SK-N-SH (cell line): ENCODE measurements at regions not wholly inside any gene's neighbourhood (a gene's known extent, or its start where the extent isn't known, plus 50 kb on each side); places are given as distances from the start of the nearest gene placed in this dataset.

ENCODE experiments used
- CTCF ChIA-PET: fragments of 300-600, 350-600 bp; formaldehyde crosslinking; extraction: SDS; loops from one replicate; lab custom pipeline; 2021; lab: Yijun Ruan, JAX
- POLR2A ChIA-PET: fragments of 350-600 bp; sonication (Branson Sonifier 250); formaldehyde crosslinking; extraction: SDS; loops from one replicate; lab custom pipeline; 2020; ENCODE audit warnings: antibody characterized with exemption, inconsistent platforms; lab: Yijun Ruan, JAX
- DNase-seq: peaks from one replicate; pipeline ENCODE4 v3.0.0; 2012
- H2AFZ ChIP-seq: fragments of 200-600 bp; sonication (generic); 2 replicates; pipeline ENCODE4 v1.8.1; 2016; ENCODE audit warnings: antibody characterized with exemption, mild to moderate bottlenecking, low read depth
- H3F3A ChIP-seq: fragments of 200-600 bp; sonication (generic); replicated peaks from 2 replicates; pipeline ENCODE3; 2016; ENCODE audit warnings: antibody characterized with exemption, mild to moderate bottlenecking; ENCODE audit not compliant: insufficient read depth
- H3K27ac ChIP-seq, 2 experiments: fragments of 200-500 bp in 1 of 2; fragments of 200-600 bp in 1 of 2; sonication (Bioruptor generic) in 1 of 2; sonication (generic), shearing (Covaris generic) in 1 of 2; 2 replicates each; pipeline versions ENCODE4 v1.5.1 to v1.6.1; 2014 to 2016; ENCODE audit warnings: low read depth in 2 of 2, inconsistent platforms in 1 of 2, low read length in 1 of 2, mild to moderate bottlenecking in 1 of 2, mixed read lengths in 1 of 2
- H3K27me3 ChIP-seq: fragments of 200-600 bp; sonication (generic), shearing (Covaris generic); 2 replicates; pipeline ENCODE4 v1.6.1; 2016; ENCODE audit warnings: mixed run types; ENCODE audit not compliant: insufficient read depth
- H3K36me3 ChIP-seq, 2 experiments: fragments of 200-500 bp in 1 of 2; fragments of 200-600 bp in 1 of 2; sonication (Bioruptor generic) in 1 of 2; sonication (generic) in 1 of 2; replicated peaks in 1 of 2; 2 replicates each; pipeline versions ENCODE3 to v1.5.1; 2014 to 2016; ENCODE audit warnings: low read length in 1 of 2, mild to moderate bottlenecking in 1 of 2; ENCODE audit not compliant: insufficient read depth in 2 of 2, control insufficient read depth in 1 of 2
- H3K4me1 ChIP-seq, 2 experiments: fragments of 200-500 bp in 1 of 2; fragments of 200-600 bp in 1 of 2; sonication (Bioruptor generic) in 1 of 2; sonication (generic), shearing (Covaris generic) in 1 of 2; 2 replicates each; pipeline versions ENCODE4 v1.5.1 to v1.6.1; 2014 to 2016; ENCODE audit warnings: low read depth in 1 of 2, low read length in 1 of 2, mixed run types in 1 of 2; ENCODE audit not compliant: insufficient read depth in 2 of 2, control insufficient read depth in 1 of 2
- H3K4me2 ChIP-seq: fragments of 200-600 bp; sonication (generic), shearing (Covaris generic); 2 replicates; pipeline ENCODE4 v1.6.1; 2017; ENCODE audit warnings: mixed run types
- H3K4me3 ChIP-seq, 2 experiments: fragments of 200-500 bp in 1 of 2; fragments of 200-600 bp in 1 of 2; sonication (Bioruptor generic) in 1 of 2; sonication (generic), shearing (Covaris generic) in 1 of 2; 2 replicates each; pipeline versions ENCODE4 v1.5.1 to v1.8.1; 2014 to 2016; ENCODE audit warnings: low read depth in 2 of 2, inconsistent platforms in 1 of 2, low read length in 1 of 2, mild to moderate bottlenecking in 1 of 2, mixed read lengths in 1 of 2, moderate library complexity in 1 of 2
- H3K79me2 ChIP-seq: fragments of 200-600 bp; sonication (generic); 2 replicates; pipeline ENCODE4 v1.8.1; 2017; ENCODE audit warnings: mild to moderate bottlenecking; ENCODE audit not compliant: insufficient read depth
- H3K9ac ChIP-seq: fragments of 200-600 bp; sonication (generic); 2 replicates; pipeline ENCODE4 v1.6.1; 2017; ENCODE audit warnings: mixed run types
- H3K9me2 ChIP-seq: fragments of 200-600 bp; sonication (generic); 2 replicates; pipeline ENCODE4 v1.6.1; 2017; ENCODE audit warnings: mixed run types
- H3K9me3 ChIP-seq: fragments of 200-600 bp; sonication (generic); 2 replicates; pipeline ENCODE4 v1.6.1; 2017; ENCODE audit warnings: mixed run types, mild to moderate bottlenecking, moderate library complexity
- H4K20me1 ChIP-seq: fragments of 200-600 bp; sonication (generic); 2 replicates; pipeline ENCODE4 v1.6.1; 2017; ENCODE audit warnings: mild to moderate bottlenecking, mixed run types; ENCODE audit not compliant: insufficient read depth
- EZH2phosphoT487 ChIP-seq: fragments of 200-600 bp; sonication (generic); IDR thresholded peaks from 2 replicates; pipeline ENCODE4 v1.6.1; 2017; ENCODE audit warnings: low read depth, mixed run types, mild to moderate bottlenecking, antibody characterized with exemption, moderate library complexity, borderline replicate concordance
- FOXM1 ChIP-seq: IDR thresholded peaks from 2 replicates; pipeline ENCODE4 v1.4.0; 2012; ENCODE audit warnings: low read depth, mild to moderate bottlenecking
- GABPA ChIP-seq: IDR thresholded peaks from 2 replicates; pipeline ENCODE4 v1.4.0; 2012; ENCODE audit warnings: low read depth, mild to moderate bottlenecking
- GATA2 ChIP-seq: sonication (generic); formaldehyde crosslinking; IDR thresholded peaks from 2 replicates; pipeline ENCODE4 v1.5.0; 2020; ENCODE audit warnings: mild to moderate bottlenecking, missing genetic modification reagents
- IRF3 ChIP-seq: fragments of 150-350 bp; IDR thresholded peaks from 2 replicates; pipeline ENCODE4 v1.6.1; 2016; ENCODE audit warnings: mild to moderate bottlenecking, low read depth, low read length
- JUND ChIP-seq: IDR thresholded peaks from 2 replicates; pipeline ENCODE4 v1.4.0; 2012
- NFIC ChIP-seq: IDR thresholded peaks from 2 replicates; pipeline ENCODE4 v1.4.0; 2012; ENCODE audit warnings: borderline replicate concordance
- NRF1 ChIP-seq: IDR thresholded peaks from 2 replicates; pipeline ENCODE4 v1.6.1; 2012; ENCODE audit warnings: low read depth, mild to moderate bottlenecking, low read length
- POLR2AphosphoS5 ChIP-seq: IDR thresholded peaks from 2 replicates; pipeline ENCODE4 v1.6.1; 2012; ENCODE audit warnings: low read depth, low read length
- RAD21 ChIP-seq: IDR thresholded peaks from 2 replicates; pipeline ENCODE4 v1.6.1; 2012; ENCODE audit warnings: mild to moderate bottlenecking, low read length
- REST ChIP-seq: IDR thresholded peaks from 2 replicates; pipeline ENCODE4 v1.6.1; 2012; ENCODE audit warnings: mild to moderate bottlenecking, low read depth, low read length, moderate library complexity
- RXRA ChIP-seq: IDR thresholded peaks from 2 replicates; pipeline ENCODE4 v1.4.0; 2012; ENCODE audit warnings: low read depth, mild to moderate bottlenecking, borderline replicate concordance
- TCF12 ChIP-seq: IDR thresholded peaks from 2 replicates; pipeline ENCODE4 v1.4.0; 2012
- USF1 ChIP-seq: IDR thresholded peaks from 2 replicates; pipeline ENCODE4 v1.4.0; 2012; ENCODE audit warnings: low read depth, borderline replicate concordance
- USF2 ChIP-seq: fragments of 150-350 bp; IDR thresholded peaks from 2 replicates; pipeline ENCODE4 v1.6.1; 2017; ENCODE audit warnings: antibody characterized with exemption, low read length, low read depth, borderline replicate concordance
- YY1 ChIP-seq: IDR thresholded peaks from 2 replicates; pipeline ENCODE4 v1.4.0; 2012; ENCODE audit warnings: low read depth, mild to moderate bottlenecking
- WGBS: methylation state at CpG from one replicate; pipeline ENCODE4 v1.1.6; 2017; ENCODE audit warnings: low lambda C conversion rate; 5-methylcytosine and 5-hydroxymethylcytosine counted together

- TF ChIP-seq GABPA (no peak), POLR2AphosphoS5 (no peak), GATA2 (CRISPR knock-in tag) (no peak), EZH2phosphoT487 (no peak), USF2 (no peak), IRF3 (no peak), NRF1 (no peak), REST (no peak), FOXM1 (no peak), TCF12 (no peak), NFIC (no peak), RAD21 (no peak), YY1 (no peak), RXRA (no peak), JUND (no peak), USF1 (no peak)
Measured at GRCh38 chr1:106798991-106799390, 257.5 kb upstream of the PRMT6 start.

More at GRCh38 chr1:106798991-106799390, 257.5 kb upstream of the PRMT6 start:
- Histone ChIP-seq H2AFZ (no peak overlapping the region), H3K27me3 (no peaks in the 10 kb centered on the region), H3K79me2 (no peaks in the 10 kb centered on the region), H3K4me1 (peaks cover 0 to under 1% of the 10 kb centered on the region in 2 experiments; a peak in 1 of 4 replicates), H3K36me3 (no peaks in the 10 kb centered on the region), H3F3A (no peaks in the 10 kb centered on the region), H3K9me2 (no peaks in the 10 kb centered on the region), H3K4me2 (no peak overlapping the region), H4K20me1 (no peaks in the 10 kb centered on the region), H3K9ac (no peak overlapping the region), H3K9me3 (no peaks in the 10 kb centered on the region), H3K27ac (no peak overlapping the region), H3K4me3 (no peak overlapping the region)
- ChIA-PET CTCF (no interaction called here), POLR2A (no interaction called here)
- no peak for DNase-seq
- WGBS = 26% methylated on average over 4 of the region's 4 CpGs
